ENCODE measurements at regions not wholly inside any gene's neighbourhood (a gene's known extent, or its start where the extent isn't known, plus 50 kb on each side); places are given as distances from the start of the nearest gene placed in this dataset.

- H3K79me1 ChIP-seq (ENCODE audit: low read length) = no peaks in the 10 kb centered on the region
- H3K27me3 ChIP-seq (ENCODE audit: insufficient read depth, low read length, poor library complexity) = no peaks in the 10 kb centered on the region
- H2BK120ac ChIP-seq (ENCODE audit: low read depth, low read length) = no peak overlapping the region
- H4K5ac ChIP-seq (ENCODE audit: low read length) = no peak overlapping the region
- H3K4ac ChIP-seq (ENCODE audit: low read depth, low read length) = peak overlapping the region; percentile 16
- no peak overlapping the region for H4K8ac ChIP-seq (ENCODE audit: low read depth, low read length)
- H3K4me2 ChIP-seq (ENCODE audit: low read length) = no peak overlapping the region
- no CpG with 5 or more reads among the region's 4 CpGs for WGBS (ENCODE audit: extremely low coverage, insufficient coverage, low lambda C conversion rate)
- H3K79me2 ChIP-seq (ENCODE audit: control insufficient read depth, insufficient read depth, low read length) = no peaks in the 10 kb centered on the region
- no peak for DNase-seq
- no peak overlapping the region for H2AK5ac ChIP-seq (ENCODE audit: low read length)
- H3K23ac ChIP-seq (ENCODE audit: low read length) = no peak overlapping the region
- no peak overlapping the region for H3K4me3 ChIP-seq (ENCODE audit: low read length)
- H3K56ac ChIP-seq (ENCODE audit: low read length) = no peak overlapping the region
- H2BK15ac ChIP-seq (replicated peaks; ENCODE audit: low read depth) = no peak overlapping the region
- no peak overlapping the region for H3K27ac ChIP-seq (ENCODE audit: low read depth, low read length)
- H3K4me1 ChIP-seq (ENCODE audit: control insufficient read depth, low read depth, low read length) = no peaks in the 10 kb centered on the region
- no peak overlapping the region for H3K18ac ChIP-seq (ENCODE audit: low read length)
- no peak overlapping the region for H2BK5ac ChIP-seq (ENCODE audit: low read length)
- H3K9ac ChIP-seq (ENCODE audit: low read length) = no peak overlapping the region
- no peaks in the 10 kb centered on the region for H3K36me3 ChIP-seq (ENCODE audit: control insufficient read depth, insufficient read depth, low read length)
Observed at GRCh38 chr6:119661078-119661477, 311.5 kb upstream of the MAN1A1 start.

GRCh38 chr6:119658917-119659316 is 309.4 kb upstream of the MAN1A1 start:
- H3K4me2 ChIP-seq (ENCODE audit: low read length) = no peak overlapping the region
- no peaks in the 10 kb centered on the region for H3K27me3 ChIP-seq (ENCODE audit: insufficient read depth, low read length, poor library complexity)
- H3K4me3 ChIP-seq (ENCODE audit: low read length) = no peak overlapping the region
- H2BK15ac ChIP-seq (replicated peaks; ENCODE audit: low read depth) = no peak overlapping the region
- H3K56ac ChIP-seq (ENCODE audit: low read length) = no peak overlapping the region
- H3K4ac ChIP-seq (ENCODE audit: low read depth, low read length) = no peak overlapping the region
- H3K79me2 ChIP-seq (ENCODE audit: control insufficient read depth, insufficient read depth, low read length) = no peaks in the 10 kb centered on the region
- no peaks in the 10 kb centered on the region for H3K4me1 ChIP-seq (ENCODE audit: control insufficient read depth, low read depth, low read length)
- no peak overlapping the region for H2BK120ac ChIP-seq (ENCODE audit: low read depth, low read length)
- no peak overlapping the region for H2AK5ac ChIP-seq (ENCODE audit: low read length)
- H3K23ac ChIP-seq (ENCODE audit: low read length) = no peak overlapping the region
- no peak overlapping the region for H4K8ac ChIP-seq (ENCODE audit: low read depth, low read length)
- no peak overlapping the region for H3K27ac ChIP-seq (ENCODE audit: low read depth, low read length)
- no peak for DNase-seq
- H4K5ac ChIP-seq (ENCODE audit: low read length) = no peak overlapping the region
- H3K36me3 ChIP-seq (ENCODE audit: control insufficient read depth, insufficient read depth, low read length) = no peaks in the 10 kb centered on the region
- H3K18ac ChIP-seq (ENCODE audit: low read length) = no peak overlapping the region
- no peak overlapping the region for H3K9ac ChIP-seq (ENCODE audit: low read length)
- H2BK5ac ChIP-seq (ENCODE audit: low read length) = no peak overlapping the region
- H3K79me1 ChIP-seq (ENCODE audit: low read length) = no peaks in the 10 kb centered on the region

- no peak overlapping the region for H2BK5ac ChIP-seq (ENCODE audit: low read length)
- H3K9ac ChIP-seq (ENCODE audit: low read length) = no peak overlapping the region
- no peak overlapping the region for H3K18ac ChIP-seq (ENCODE audit: low read length)
- H3K4me1 ChIP-seq (ENCODE audit: control insufficient read depth, low read depth, low read length) = no peaks in the 10 kb centered on the region
- H3K79me1 ChIP-seq (ENCODE audit: low read length) = no peaks in the 10 kb centered on the region
- no peak overlapping the region for H2AK5ac ChIP-seq (ENCODE audit: low read length)
- H2BK120ac ChIP-seq (ENCODE audit: low read depth, low read length) = no peak overlapping the region
- no peak overlapping the region for H3K27ac ChIP-seq (ENCODE audit: low read depth, low read length)
- no peak overlapping the region for H3K4me3 ChIP-seq (ENCODE audit: low read length)
- WGBS (ENCODE audit: extremely low coverage, insufficient coverage, low lambda C conversion rate) = no CpG with 5 or more reads among the region's 1 CpG
- no peak overlapping the region for H3K56ac ChIP-seq (ENCODE audit: low read length)
- no peak overlapping the region for H3K4ac ChIP-seq (ENCODE audit: low read depth, low read length)
- no peak overlapping the region for H3K4me2 ChIP-seq (ENCODE audit: low read length)
- no peaks in the 10 kb centered on the region for H3K79me2 ChIP-seq (ENCODE audit: control insufficient read depth, insufficient read depth, low read length)
- H3K36me3 ChIP-seq (ENCODE audit: control insufficient read depth, insufficient read depth, low read length) = no peaks in the 10 kb centered on the region
- H4K5ac ChIP-seq (ENCODE audit: low read length) = no peak overlapping the region
- no peak overlapping the region for H3K23ac ChIP-seq (ENCODE audit: low read length)
- no peak for DNase-seq
- H3K27me3 ChIP-seq (ENCODE audit: insufficient read depth, low read length, poor library complexity) = no peaks in the 10 kb centered on the region
- H2BK15ac ChIP-seq (replicated peaks; ENCODE audit: low read depth) = no peak overlapping the region
- no peak overlapping the region for H4K8ac ChIP-seq (ENCODE audit: low read depth, low read length)
Observed at GRCh38 chr6:119655124-119655523, 305.6 kb upstream of the MAN1A1 start.

- Histone ChIP-seq H2AK5ac (ENCODE audit: low read length) (no peak overlapping the region), H3K4me2 (ENCODE audit: low read length) (no peak overlapping the region), H4K8ac (ENCODE audit: low read depth, low read length) (no peak overlapping the region), H2BK15ac (replicated peaks; ENCODE audit: low read depth) (no peak overlapping the region), H3K79me1 (ENCODE audit: low read length) (no peaks in the 10 kb centered on the region), H3K9ac (ENCODE audit: low read length) (no peak overlapping the region), H3K18ac (ENCODE audit: low read length) (no peak overlapping the region), H3K79me2 (ENCODE audit: control insufficient read depth, insufficient read depth, low read length) (no peaks in the 10 kb centered on the region), H3K4me1 (ENCODE audit: control insufficient read depth, low read depth, low read length) (no peaks in the 10 kb centered on the region), H2BK120ac (ENCODE audit: low read depth, low read length) (no peak overlapping the region), H3K56ac (ENCODE audit: low read length) (no peak overlapping the region), H3K23ac (ENCODE audit: low read length) (no peak overlapping the region), H2BK5ac (ENCODE audit: low read length) (no peak overlapping the region), H3K36me3 (ENCODE audit: control insufficient read depth, insufficient read depth, low read length) (no peaks in the 10 kb centered on the region), H4K5ac (ENCODE audit: low read length) (no peak overlapping the region), H3K27ac (ENCODE audit: low read depth, low read length) (no peak overlapping the region), H3K4ac (ENCODE audit: low read depth, low read length) (no peak overlapping the region), H3K4me3 (ENCODE audit: low read length) (no peak overlapping the region), H3K27me3 (ENCODE audit: insufficient read depth, low read length, poor library complexity) (no peaks in the 10 kb centered on the region)
- no CpG with 5 or more reads among the region's 2 CpGs for WGBS (ENCODE audit: extremely low coverage, insufficient coverage, low lambda C conversion rate)
- DNase-seq = peak; percentile 61
Observed at GRCh38 chr6:119653329-119653728, 303.8 kb upstream of the MAN1A1 start.

GRCh38 chr6:119649531-119649930 is 300.0 kb upstream of the MAN1A1 start:
- Histone ChIP-seq H3K56ac (ENCODE audit: low read length) (no peak overlapping the region), H3K9ac (ENCODE audit: low read length) (no peak overlapping the region), H2BK120ac (ENCODE audit: low read depth, low read length) (no peak overlapping the region), H3K4me1 (ENCODE audit: control insufficient read depth, low read depth, low read length) (no peaks in the 10 kb centered on the region), H3K79me2 (ENCODE audit: control insufficient read depth, insufficient read depth, low read length) (no peaks in the 10 kb centered on the region), H3K27ac (ENCODE audit: low read depth, low read length) (no peak overlapping the region), H3K4ac (ENCODE audit: low read depth, low read length) (no peak overlapping the region), H3K23ac (ENCODE audit: low read length) (no peak overlapping the region), H3K36me3 (ENCODE audit: control insufficient read depth, insufficient read depth, low read length) (no peaks in the 10 kb centered on the region), H3K27me3 (ENCODE audit: insufficient read depth, low read length, poor library complexity) (no peaks in the 10 kb centered on the region), H3K18ac (ENCODE audit: low read length) (no peak overlapping the region), H2BK5ac (ENCODE audit: low read length) (no peak overlapping the region), H4K5ac (ENCODE audit: low read length) (no peak overlapping the region), H3K4me3 (ENCODE audit: low read length) (no peak overlapping the region), H3K4me2 (ENCODE audit: low read length) (no peak overlapping the region), H2BK15ac (replicated peaks; ENCODE audit: low read depth) (no peak overlapping the region), H4K8ac (ENCODE audit: low read depth, low read length) (no peak overlapping the region), H2AK5ac (ENCODE audit: low read length) (no peak overlapping the region), H3K79me1 (ENCODE audit: low read length) (no peaks in the 10 kb centered on the region)
- no peak for DNase-seq
- no CpG with 5 or more reads among the region's 6 CpGs for WGBS (ENCODE audit: extremely low coverage, insufficient coverage, low lambda C conversion rate)

- no peaks in the 10 kb centered on the region for H3K79me2 ChIP-seq (ENCODE audit: control insufficient read depth, insufficient read depth, low read length)
- H3K36me3 ChIP-seq (ENCODE audit: control insufficient read depth, insufficient read depth, low read length) = no peaks in the 10 kb centered on the region
- no peak overlapping the region for H3K23ac ChIP-seq (ENCODE audit: low read length)
- no peaks in the 10 kb centered on the region for H3K4me1 ChIP-seq (ENCODE audit: control insufficient read depth, low read depth, low read length)
- no peak overlapping the region for H2BK5ac ChIP-seq (ENCODE audit: low read length)
- no peak overlapping the region for H4K5ac ChIP-seq (ENCODE audit: low read length)
- no peaks in the 10 kb centered on the region for H3K79me1 ChIP-seq (ENCODE audit: low read length)
- no peak overlapping the region for H2BK120ac ChIP-seq (ENCODE audit: low read depth, low read length)
- H3K4ac ChIP-seq (ENCODE audit: low read depth, low read length) = no peak overlapping the region
- no peak overlapping the region for H3K4me2 ChIP-seq (ENCODE audit: low read length)
- H3K56ac ChIP-seq (ENCODE audit: low read length) = no peak overlapping the region
- H4K8ac ChIP-seq (ENCODE audit: low read depth, low read length) = no peak overlapping the region
- DNase-seq = no peak
- no peak overlapping the region for H2AK5ac ChIP-seq (ENCODE audit: low read length)
- no peaks in the 10 kb centered on the region for H3K27me3 ChIP-seq (ENCODE audit: insufficient read depth, low read length, poor library complexity)
- no CpG with 5 or more reads among the region's 2 CpGs for WGBS (ENCODE audit: extremely low coverage, insufficient coverage, low lambda C conversion rate)
- no peak overlapping the region for H3K27ac ChIP-seq (ENCODE audit: low read depth, low read length)
- H3K18ac ChIP-seq (ENCODE audit: low read length) = no peak overlapping the region
- no peak overlapping the region for H2BK15ac ChIP-seq (replicated peaks; ENCODE audit: low read depth)
- no peak overlapping the region for H3K4me3 ChIP-seq (ENCODE audit: low read length)
- H3K9ac ChIP-seq (ENCODE audit: low read length) = no peak overlapping the region
Observed at GRCh38 chr6:119647309-119647708, 297.7 kb upstream of the MAN1A1 start.

Measured in mesendoderm (in vitro differentiated cells).